Colonic mucosa (tissue), 4 donors: ENCODE measurements at regions not wholly inside any gene's neighbourhood (a gene's known extent, or its start where the extent isn't known, plus 50 kb on each side); places are given as distances from the start of the nearest gene placed in this dataset.
A peak's percentile ranks its signal among the peaks of the same experiment; 100 is the strongest.

Source experiments
- DNase-seq: peaks from one replicate; pipeline ENCODE4 v3.0.0-alpha.2; 2020
- H3K27ac ChIP-seq: fragments of 200-600 bp; one replicate; pipeline ENCODE4 v1.8.0; 2021
- H3K27me3 ChIP-seq: fragments of 200-600 bp; one replicate; pipeline ENCODE4 v1.8.0; 2021
- H3K36me3 ChIP-seq: fragments of 200-600 bp; one replicate; pipeline ENCODE4 v1.8.0; 2021
- H3K4me1 ChIP-seq: fragments of 200-600 bp; one replicate; pipeline ENCODE4 v1.8.0; 2021; ENCODE audit warnings: mild to moderate bottlenecking
- H3K4me3 ChIP-seq: fragments of 200-600 bp; one replicate; pipeline ENCODE4 v1.8.0; 2021
- H3K9ac ChIP-seq, 2 donors: one replicate each; pipeline ENCODE4 v1.7.0; 2013; ENCODE audit warnings: control low read depth in 2 of 2, low read depth in 2 of 2, low read length in 2 of 2
- H3K9me3 ChIP-seq: fragments of 200-600 bp; one replicate; pipeline ENCODE4 v1.8.0; 2021
- CTCF ChIP-seq: fragments of 200-600 bp; IDR thresholded peaks from one replicate; pipeline ENCODE4 v1.8.0; 2022; ENCODE audit warnings: antibody characterized with exemption, mild to moderate bottlenecking
- intact Hi-C: fragments of 100-400 bp; cut with DNase I; formaldehyde crosslinking; loops from one replicate; pipeline ENCODE4 v1.14.1; 2022
- donor health status: healthy.
- donor health status: DM: no; HTN: no; CAD: no.
- donor health status: DM: no; HTN: no; CAD: no.

DNA sequence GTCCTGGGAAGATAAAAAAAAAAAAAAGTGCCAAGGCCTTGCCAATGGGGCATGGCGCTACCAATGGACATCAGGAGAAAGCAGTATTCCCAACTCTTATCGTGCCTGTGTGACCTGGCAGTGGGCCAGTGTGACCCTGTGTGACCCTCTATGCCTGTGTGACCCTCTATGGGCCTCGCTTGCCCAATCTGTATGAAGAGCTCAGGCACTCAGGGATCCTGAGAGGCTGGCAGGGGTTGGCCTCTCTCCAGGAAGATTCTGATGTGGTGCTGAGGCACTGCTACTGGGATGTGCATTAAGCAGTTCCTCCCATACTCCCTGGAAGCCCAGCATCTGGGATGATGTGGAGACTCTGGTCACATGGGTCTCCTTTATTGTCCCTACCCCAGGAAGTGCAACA lies 179.2 kb downstream of the MACROH2A1 start:
- H3K27ac ChIP-seq: no peak overlapping the region
- no peaks in the 10 kb centered on the region for H3K4me1 ChIP-seq

DNA sequence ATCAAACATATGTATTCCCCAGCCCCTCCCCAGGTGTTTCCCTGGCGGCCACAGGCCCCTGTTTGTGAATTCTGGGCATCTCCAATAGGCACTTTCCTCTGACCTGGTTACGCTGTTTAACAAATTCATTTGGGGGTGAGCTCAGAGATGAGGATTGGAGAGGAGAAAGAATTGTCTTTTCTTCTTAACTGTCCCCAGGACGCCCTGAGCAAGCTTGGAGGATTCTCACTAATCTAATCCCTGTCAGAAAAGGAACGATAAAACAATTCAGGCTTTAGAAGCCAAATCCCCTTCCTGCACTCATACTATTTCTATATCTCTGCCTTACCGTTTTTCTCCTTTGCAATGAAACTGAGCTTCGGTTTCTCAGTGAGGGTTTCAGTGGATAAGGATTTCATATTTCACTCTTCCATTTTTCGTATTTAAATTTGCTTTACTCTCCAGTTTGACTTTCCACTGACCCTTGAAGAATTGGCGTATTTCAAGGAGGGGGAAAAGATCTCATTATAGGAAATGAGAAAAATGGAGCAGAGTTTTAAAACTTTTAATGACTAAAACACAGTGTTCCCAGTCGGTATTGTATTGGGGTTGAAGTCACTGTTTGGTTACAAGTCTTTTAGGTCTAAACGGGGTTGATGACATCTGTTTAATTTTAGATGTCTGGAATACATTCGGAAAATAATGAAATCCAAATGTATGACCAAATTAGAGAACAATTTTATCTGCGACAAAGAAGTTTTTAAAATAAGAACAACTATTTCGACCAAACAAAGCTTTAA lies 180.1 kb downstream of the MACROH2A1 start:
- Histone ChIP-seq H3K27ac (no peak overlapping the region), H3K9me3 (no peaks in the 10 kb centered on the region), H3K4me1 (no peaks in the 10 kb centered on the region), H3K9ac (no peak overlapping the region), H3K4me3 (no peak overlapping the region), H3K27me3 (no peaks in the 10 kb centered on the region), H3K36me3 (no peaks in the 10 kb centered on the region)
- peak; percentile 5 for DNase-seq
- intact Hi-C loops: no loop called here
- no peak for TF ChIP-seq CTCF

More for the DNA sequence above, 179.2 kb downstream of the MACROH2A1 start:
- intact Hi-C loops: no loop called here
- H3K4me3 ChIP-seq: no peak overlapping the region
- H3K9ac ChIP-seq: no peak overlapping the region
- no peaks in the 10 kb centered on the region for H3K27me3 ChIP-seq
- TF ChIP-seq CTCF: no peak
- H3K9me3 ChIP-seq: no peaks in the 10 kb centered on the region
- DNase-seq: peak; percentile 14
- H3K36me3 ChIP-seq: no peaks in the 10 kb centered on the region

GRCh38 chr5:135218486-135218755 lies 180.6 kb downstream of the MACROH2A1 start:
- no peaks in the 10 kb centered on the region for H3K9me3 ChIP-seq
- no peaks in the 10 kb centered on the region for H3K4me1 ChIP-seq
- no peak overlapping the region for H3K4me3 ChIP-seq
- H3K36me3 ChIP-seq: no peaks in the 10 kb centered on the region
- TF ChIP-seq CTCF: no peak
- no peak overlapping the region for H3K27ac ChIP-seq
- DNase-seq: no peak
- intact Hi-C loops: no loop called here
- H3K27me3 ChIP-seq: no peaks in the 10 kb centered on the region
- H3K9ac ChIP-seq: no peak overlapping the region

- H3K27me3 ChIP-seq: no peaks in the 10 kb centered on the region
- peak; percentile 15 for DNase-seq
- no peak overlapping the region for H3K9ac ChIP-seq
- no peak overlapping the region for H3K4me3 ChIP-seq
- H3K9me3 ChIP-seq: no peaks in the 10 kb centered on the region
- intact Hi-C loops: no loop called here
- no peaks in the 10 kb centered on the region for H3K36me3 ChIP-seq
- TF ChIP-seq CTCF: no peak
- H3K27ac ChIP-seq: no peak overlapping the region
- H3K4me1 ChIP-seq: no peaks in the 10 kb centered on the region
Measured at GRCh38 chr5:135217669-135218485, 181.2 kb downstream of the MACROH2A1 start.

DNA sequence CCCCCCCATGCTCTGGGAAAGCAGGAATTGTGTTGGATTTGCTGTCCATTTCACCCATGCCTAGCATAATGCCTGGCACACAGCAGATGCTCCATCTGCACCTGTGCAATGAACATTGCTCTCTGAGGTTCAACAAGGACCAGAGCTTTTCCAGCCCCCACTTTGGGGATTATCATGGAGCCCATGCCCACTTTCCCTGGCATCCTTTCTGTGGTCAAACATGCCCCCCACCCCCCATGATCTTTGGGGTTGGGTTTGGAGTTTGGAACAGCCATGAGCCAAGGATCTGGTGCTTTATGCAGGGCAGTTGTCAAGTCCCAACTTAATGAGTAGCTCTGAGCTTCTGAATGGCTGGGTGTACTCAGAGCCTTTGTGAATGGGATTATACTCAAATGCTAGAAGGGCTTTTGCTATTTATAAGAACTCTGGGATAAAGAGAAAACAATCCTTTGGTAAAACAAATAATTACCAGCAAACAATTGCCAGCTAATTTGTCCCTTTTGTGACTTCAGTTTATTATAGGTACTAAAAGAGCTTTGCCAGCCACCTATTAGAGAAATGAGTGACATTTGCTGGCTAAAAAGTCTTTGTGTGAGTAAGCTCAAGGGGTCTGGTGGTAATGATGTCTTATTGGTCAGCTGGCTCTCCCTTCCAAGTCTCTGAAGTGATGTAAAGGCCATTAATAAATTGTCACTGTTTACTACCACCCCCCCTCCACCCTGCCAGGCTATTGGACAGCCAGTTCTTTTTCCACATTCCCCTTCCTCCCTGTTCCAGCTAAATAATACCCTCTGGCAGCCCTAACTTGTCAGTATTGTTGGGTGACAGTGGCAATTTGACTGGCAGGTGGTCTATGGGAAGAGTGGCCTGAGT lies 182.3 kb downstream of the MACROH2A1 start:
- no peaks in the 10 kb centered on the region for H3K27me3 ChIP-seq
- H3K4me3 ChIP-seq: no peak overlapping the region
- H3K9ac ChIP-seq: no peak overlapping the region
- no peaks in the 10 kb centered on the region for H3K4me1 ChIP-seq
- no peaks in the 10 kb centered on the region for H3K9me3 ChIP-seq
- DNase-seq: peak; percentile 13
- H3K36me3 ChIP-seq: no peaks in the 10 kb centered on the region
- no peak overlapping the region for H3K27ac ChIP-seq
- TF ChIP-seq CTCF: no peak
- intact Hi-C loops: no loop called here
